Left lung (tissue), 4 donors: ENCODE measurements at regions not wholly inside any gene's neighbourhood (a gene's known extent, or its start where the extent isn't known, plus 50 kb on each side); places are given as distances from the start of the nearest gene placed in this dataset.

Experiments
- ATAC-seq: fragments of 200-7000 bp; cut with Tn5 transposase; one replicate; pipeline ENCODE4 v1.9.1; 2020; ENCODE audit warnings: moderate library complexity
- DNase-seq, 4 donors: peaks; one replicate each; pipeline ENCODE4 v3.0.0-alpha.2; 2013 to 2020
- H3K27ac ChIP-seq, 2 donors: fragments of 200-600 bp; sonication (generic) in 1 of 2; one replicate each; pipeline versions ENCODE4 v1.5.0 to v1.8.0; 2020 to 2021
- H3K27me3 ChIP-seq, 2 donors: fragments of 200-600 bp; sonication (generic) in 1 of 2; one replicate each; pipeline versions ENCODE4 v1.5.0 to v1.8.0; 2020 to 2021
- H3K36me3 ChIP-seq, 2 donors: fragments of 200-600 bp; sonication (generic) in 1 of 2; one replicate each; pipeline versions ENCODE4 v1.5.0 to v1.8.0; 2020 to 2021
- H3K4me1 ChIP-seq, 2 donors: fragments of 200-600 bp; one replicate each; pipeline ENCODE4 v1.8.0; 2021
- H3K4me3 ChIP-seq, 2 donors: fragments of 200-600 bp; sonication (generic) in 1 of 2; one replicate each; pipeline versions ENCODE4 v1.5.0 to v1.8.0; 2020 to 2021; ENCODE audit warnings: mild to moderate bottlenecking in 1 of 2
- H3K9me3 ChIP-seq, 2 donors: fragments of 200-600 bp; sonication (generic) in 1 of 2; one replicate each; pipeline versions ENCODE4 v1.5.0 to v1.8.0; 2020 to 2021
- CTCF ChIP-seq, 2 donors: fragments of 200-600 bp; sonication (generic) in 1 of 2; IDR thresholded peaks; one replicate each; pipeline versions ENCODE4 v1.5.0 to v1.8.0; 2021; ENCODE audit warnings: antibody characterized with exemption in 2 of 2
- intact Hi-C, 2 donors: fragments of 100-400 bp; cut with DNase I; formaldehyde crosslinking; loops; one replicate each; pipeline versions ENCODE4 v1.11.2 to v1.14.2; 2022
- donor health status: DM: no; HTN: yes; CAD: no.
- donor health status: DM: no; HTN: no; CAD: no.

- Histone ChIP-seq H3K27ac (no peak overlapping the region), H3K4me3 (no peak overlapping the region), H3K27me3 (no peaks in the 10 kb centered on the region), H3K4me1 (no peaks in the 10 kb centered on the region), H3K36me3 (no peaks in the 10 kb centered on the region), H3K9me3 (no peaks in the 10 kb centered on the region)
- ATAC-seq (no peak), DNase-seq (no peak)
- TF ChIP-seq CTCF (IDR thresholded peaks at IDR 0.05): no peak
- intact Hi-C loops: no loop called here
Observed at GRCh38 chr1:239736479-239736878, 350.1 kb downstream of the CHRM3 start.

- H3K36me3 ChIP-seq: no peaks in the 10 kb centered on the region
- TF ChIP-seq CTCF (IDR thresholded peaks at IDR 0.05): no peak
- no peaks in the 10 kb centered on the region for H3K9me3 ChIP-seq
- DNase-seq (no peak), ATAC-seq (no peak)
- no peak overlapping the region for H3K27ac ChIP-seq
- intact Hi-C loops: no loop called here
- H3K27me3 ChIP-seq: no peaks in the 10 kb centered on the region
- H3K4me3 ChIP-seq: no peak overlapping the region
- H3K4me1 ChIP-seq: no peaks in the 10 kb centered on the region
Observed at GRCh38 chr1:239739375-239739774, 352.3 kb upstream of the FMN2 start.

- TF ChIP-seq CTCF (IDR thresholded peaks at IDR 0.05): no peak
- intact Hi-C loops: no loop called here
- Histone ChIP-seq H3K27ac (no peak overlapping the region), H3K4me1 (no peaks in the 10 kb centered on the region), H3K9me3 (no peaks in the 10 kb centered on the region), H3K4me3 (no peak overlapping the region), H3K27me3 (no peaks in the 10 kb centered on the region), H3K36me3 (no peaks in the 10 kb centered on the region)
- DNase-seq: no peak
- no peak for ATAC-seq
Observed at GRCh38 chr1:239739919-239740318, 351.8 kb upstream of the FMN2 start.

GRCh38 chr1:239742416-239743109, 349.1 kb upstream of the FMN2 start:
- no peak for DNase-seq
- Histone ChIP-seq H3K27ac (no peak overlapping the region), H3K36me3 (no peaks in the 10 kb centered on the region), H3K27me3 (no peaks in the 10 kb centered on the region), H3K4me1 (no peaks in the 10 kb centered on the region), H3K4me3 (no peak overlapping the region), H3K9me3 (no peaks in the 10 kb centered on the region)
- intact Hi-C loops: no loop called here
- no peak for ATAC-seq
- TF ChIP-seq CTCF (IDR thresholded peaks at IDR 0.05): no peak

- TF ChIP-seq CTCF (IDR thresholded peaks at IDR 0.05): no peak
- Histone ChIP-seq H3K4me3 (no peak overlapping the region), H3K4me1 (no peaks in the 10 kb centered on the region), H3K36me3 (no peaks in the 10 kb centered on the region), H3K27ac (no peak overlapping the region), H3K9me3 (no peaks in the 10 kb centered on the region), H3K27me3 (no peaks in the 10 kb centered on the region)
- DNase-seq (no peak), ATAC-seq (no peak)
- intact Hi-C loops: no loop called here
Observed at GRCh38 chr1:239744851-239745250, 346.8 kb upstream of the FMN2 start.
